ENCODE measurements at regions not wholly inside any gene's neighbourhood (a gene's known extent, or its start where the extent isn't known, plus 50 kb on each side); places are given as distances from the start of the nearest gene placed in this dataset.

GRCh38 chr9:31848505-31849285 lies 535.7 kb upstream of the ACO1 start:
- no peak for TF ChIP-seq POLR2A (IDR thresholded peaks at IDR 0.05; ENCODE audit: low read length)
- TF ChIP-seq GATA1 (IDR thresholded peaks at IDR 0.05; ENCODE audit: low read depth, low read length), result no peak

Measured in erythroblast (primary cell).